ENCODE measurements at regions not wholly inside any gene's neighbourhood (a gene's known extent, or its start where the extent isn't known, plus 50 kb on each side); places are given as distances from the start of the nearest gene placed in this dataset.

GRCh38 chr13:103948426-103948825 is 882.2 kb upstream of the SLC10A2 start:
- TF ChIP-seq CTCF (conservative IDR thresholded peaks at IDR 0.05; ENCODE audit: low read length) (no peak), EZH2phosphoT487 (IDR thresholded peaks at IDR 0.05; ENCODE audit: borderline replicate concordance, low read depth, low read length) (no peak)

All from OCI-LY7 (cell line).